ENCODE measurements at regions not wholly inside any gene's neighbourhood (a gene's known extent, or its start where the extent isn't known, plus 50 kb on each side); places are given as distances from the start of the nearest gene placed in this dataset.

- TF ChIP-seq CTCF (conservative IDR thresholded peaks at IDR 0.05; ENCODE audit: low read depth in 2 of 2) = no peak
- TF ChIP-seq EZH2phosphoT487 (IDR thresholded peaks at IDR 0.05; ENCODE audit: unreplicated experiment) = no peak
- no peak for TF ChIP-seq REST (IDR thresholded peaks at IDR 0.05; ENCODE audit: unreplicated experiment)
- TF ChIP-seq ZNF114 (CRISPR knock-in tag; IDR thresholded peaks at IDR 0.05) = no peak
- TF ChIP-seq POLR2AphosphoS5 (IDR thresholded peaks at IDR 0.05; ENCODE audit: low read depth) = no peak
- TF ChIP-seq JUNB (IDR thresholded peaks at IDR 0.05; ENCODE audit: unreplicated experiment) = no peak
- TF ChIP-seq CREB1 (CRISPR knock-in tag; IDR thresholded peaks at IDR 0.05; ENCODE audit: low read depth) = no peak
- no peak for TF ChIP-seq EZH2 (IDR thresholded peaks at IDR 0.05; ENCODE audit: low read depth, unreplicated experiment)
- TF ChIP-seq STAT1 (IDR thresholded peaks at IDR 0.05; ENCODE audit: unreplicated experiment) = no peak
- no peak for TF ChIP-seq ZNF331 (CRISPR knock-in tag; IDR thresholded peaks at IDR 0.05; ENCODE audit: low read depth)
- no peak for TF ChIP-seq NANOG (IDR thresholded peaks at IDR 0.05; ENCODE audit: borderline replicate concordance)
- TF ChIP-seq ETS1 (IDR thresholded peaks at IDR 0.05) = no peak
- no peak for TF ChIP-seq ZNF462 (CRISPR knock-in tag; IDR thresholded peaks at IDR 0.05)
Observed at GRCh38 chr16:51657848-51658247, 506.8 kb upstream of the SALL1 start.
